Calu3 (cell line): ENCODE measurements at regions not wholly inside any gene's neighbourhood (a gene's known extent, or its start where the extent isn't known, plus 50 kb on each side); places are given as distances from the start of the nearest gene placed in this dataset.

Experiments used
- BruUV-seq: library from RNA; stranded (reverse); fragments of 400-500 nt; replicated peaks from 2 replicates; lab custom pipeline; 2021; lab: Mats Ljungman, UMichigan
- CTCF ChIA-PET: fragments of 300-600 bp; sonication (Branson Sonifier 250); formaldehyde crosslinking; loops from one replicate; lab custom pipeline; 2022; ENCODE audit warnings: antibody characterized with exemption; lab: Charles Lee
- DNase-seq: peaks from one replicate; pipeline ENCODE4 v3.0.0; 2022
- H3K27ac Mint-ChIP-seq: one replicate; pipeline ENCODE4 v1.8.0; 2022; ENCODE audit warnings: mixed read lengths; ENCODE audit not compliant: unreplicated experiment
- H3K27me3 Mint-ChIP-seq: one replicate; pipeline ENCODE4 v1.8.0; 2022; ENCODE audit warnings: mixed read lengths; ENCODE audit not compliant: unreplicated experiment
- H3K36me3 Mint-ChIP-seq: one replicate; pipeline ENCODE4 v1.8.0; 2022; ENCODE audit warnings: mild to moderate bottlenecking, moderate library complexity, mixed read lengths; ENCODE audit not compliant: insufficient read depth, unreplicated experiment
- H3K4me1 Mint-ChIP-seq: one replicate; pipeline ENCODE4 v1.8.0; 2022; ENCODE audit warnings: mild to moderate bottlenecking, low read depth, mixed read lengths; ENCODE audit not compliant: unreplicated experiment
- H3K4me3 Mint-ChIP-seq: one replicate; pipeline ENCODE4 v1.8.0; 2022; ENCODE audit warnings: mild to moderate bottlenecking, low read depth, moderate library complexity, mixed read lengths; ENCODE audit not compliant: unreplicated experiment
- H3K9me3 Mint-ChIP-seq: one replicate; pipeline ENCODE4 v1.8.0; 2022; ENCODE audit warnings: low read depth, mixed read lengths; ENCODE audit not compliant: unreplicated experiment
- CTCF ChIP-seq: fragments of 200-600 bp; IDR thresholded peaks from one replicate; pipeline ENCODE4 v1.8.0; 2022; ENCODE audit warnings: antibody characterized with exemption; ENCODE audit not compliant: unreplicated experiment
- intact Hi-C: fragments of 100-400 bp; cut with micrococcal nuclease; formaldehyde crosslinking; loops from one replicate; pipeline ENCODE4 v1.10.0; 2022; ENCODE audit not compliant: unreplicated experiment

- H3K4me1 Mint-ChIP-seq, result no peaks in the 10 kb centered on the region
- TF ChIP-seq CTCF, result no peak
Measured at GRCh38 chr21:38092051-38092450, 164.7 kb upstream of the KCNJ15 start.

GRCh38 chr21:38095220-38095619 lies 161.6 kb upstream of the KCNJ15 start:
- Mint-ChIP-seq H3K9me3 (no peaks in the 10 kb centered on the region), H3K27ac (no peak overlapping the region), H3K4me3 (no peak overlapping the region), H3K27me3 (peaks cover 71% of the 10 kb centered on the region), H3K36me3 (no peaks in the 10 kb centered on the region), H3K4me1 (no peaks in the 10 kb centered on the region)
- DNase-seq, result no peak
- no peak for TF ChIP-seq CTCF
- intact Hi-C loops, result no loop called here
- no TSS peak for BruUV-seq
- CTCF ChIA-PET, result no interaction called here

More at GRCh38 chr21:38092051-38092450, 164.7 kb upstream of the KCNJ15 start:
- no TSS peak for BruUV-seq
- CTCF ChIA-PET, result no interaction called here
- intact Hi-C loops, result no loop called here
- Mint-ChIP-seq H3K9me3 (no peaks in the 10 kb centered on the region), H3K27me3 (peaks cover 61% of the 10 kb centered on the region), H3K4me3 (no peak overlapping the region), H3K27ac (no peak overlapping the region), H3K36me3 (no peaks in the 10 kb centered on the region)
- no peak for DNase-seq

GRCh38 chr21:38097789-38098188 lies 159.0 kb upstream of the KCNJ15 start:
- no peaks in the 10 kb centered on the region for H3K36me3 Mint-ChIP-seq
- no peak for TF ChIP-seq CTCF
- no peaks in the 10 kb centered on the region for H3K9me3 Mint-ChIP-seq
- CTCF ChIA-PET, result no interaction called here
- H3K27ac Mint-ChIP-seq, result no peak overlapping the region
- peaks cover 84% of the 10 kb centered on the region for H3K27me3 Mint-ChIP-seq
- intact Hi-C loops, result no loop called here
- no peaks in the 10 kb centered on the region for H3K4me1 Mint-ChIP-seq
- no peak overlapping the region for H3K4me3 Mint-ChIP-seq
- no peak for DNase-seq
- BruUV-seq, result no TSS peak

GRCh38 chr21:38112219-38112789 lies 144.5 kb upstream of the KCNJ15 start:
- Mint-ChIP-seq H3K4me1 (no peaks in the 10 kb centered on the region), H3K9me3 (no peaks in the 10 kb centered on the region), H3K4me3 (no peak overlapping the region), H3K27ac (no peak overlapping the region), H3K27me3 (peaks cover 59% of the 10 kb centered on the region), H3K36me3 (no peaks in the 10 kb centered on the region)
- CTCF ChIA-PET, result interaction anchor here (0.7 kb wide), 1 partner anchor 14 kb away, joined by 3 read pairs; no protein-coding TSS in a partner anchor
- BruUV-seq, result no TSS peak
- TF ChIP-seq CTCF, result no peak
- no peak for DNase-seq
- intact Hi-C loops, result no loop called here
